Esophagus squamous epithelium (tissue), 4 donors: ENCODE measurements at regions not wholly inside any gene's neighbourhood (a gene's known extent, or its start where the extent isn't known, plus 50 kb on each side); places are given as distances from the start of the nearest gene placed in this dataset.
"Not testable (repeated sequence)": the region's sequence is repeated elsewhere in the genome, so short reads cannot be mapped to it uniquely, and the experiment has no call there.

Source experiments
- CTCF ChIP-seq, 6 experiments: fragments of 450-650 bp in 4 of 6; fragments of 200-600 bp in 2 of 6; sonication (generic) in 2 of 6; IDR thresholded peaks; one replicate each; pipeline ENCODE4 v1.5.1; 2016 to 2019; ENCODE audit warnings: antibody characterized with exemption in 6 of 6, mild to moderate bottlenecking in 4 of 6, moderate library complexity in 4 of 6
- POLR2A ChIP-seq, 4 donors: fragments of 450-650 bp; IDR thresholded peaks; one replicate each; pipeline ENCODE4 v1.6.1; 2017; ENCODE audit warnings: antibody characterized with exemption in 4 of 4, mild to moderate bottlenecking in 4 of 4, moderate library complexity in 3 of 4

GRCh38 chr17:20633268-20634059 is 53.9 kb downstream of the CDRT15L2 start:
- not testable (repeated sequence) for TF ChIP-seq CTCF, POLR2A (IDR thresholded peaks at IDR 0.05)
